GM19452 (cell line): ENCODE measurements at regions not wholly inside any gene's neighbourhood (a gene's known extent, or its start where the extent isn't known, plus 50 kb on each side); places are given as distances from the start of the nearest gene placed in this dataset.

Experiments
- ATAC-seq: cut with Tn5 transposase; IDR thresholded peaks from one replicate; pipeline ENCODE4 v1.9.1; 2021; ENCODE audit not compliant: unreplicated experiment

GRCh38 chr14:73782623-73783022, 68.4 kb upstream of the PNMA1 start:
- ATAC-seq = no peak

- ATAC-seq = no peak
Observed at GRCh38 chr14:73780896-73781295, 66.7 kb upstream of the PNMA1 start.

GRCh38 chr14:73780391-73780790, 66.2 kb upstream of the PNMA1 start:
- no peak for ATAC-seq

- no peak for ATAC-seq
Observed at GRCh38 chr14:73778736-73779135, 64.6 kb upstream of the PNMA1 start.

- ATAC-seq = no peak
Observed at GRCh38 chr14:73777420-73777819, 63.2 kb upstream of the PNMA1 start.

- no peak for ATAC-seq
Observed at GRCh38 chr14:73776194-73776537, 62.0 kb upstream of the PNMA1 start.

- ATAC-seq = no peak
Observed at GRCh38 chr14:73775339-73776193, 61.4 kb upstream of the PNMA1 start.

- no peak for ATAC-seq
Observed at GRCh38 chr14:73774671-73775070, 60.5 kb upstream of the PNMA1 start.

- no peak for ATAC-seq
Observed at GRCh38 chr14:73774241-73774570, 60.0 kb upstream of the PNMA1 start.

- no peak for ATAC-seq
Observed at GRCh38 chr14:73773441-73774240, 59.5 kb upstream of the PNMA1 start.

GRCh38 chr14:73771848-73772638, 57.9 kb upstream of the PNMA1 start:
- ATAC-seq = peak; percentile 47

GRCh38 chr14:73770977-73771847, 57.0 kb upstream of the PNMA1 start:
- ATAC-seq = peak; percentile 2

- no peak for ATAC-seq
Observed at GRCh38 chr14:73768107-73768506, 53.9 kb upstream of the PNMA1 start.

GRCh38 chr14:73764406-73765280, 50.5 kb upstream of the PNMA1 start:
- no peak for ATAC-seq
